BJ (cell line): ENCODE measurements at regions not wholly inside any gene's neighbourhood (a gene's known extent, or its start where the extent isn't known, plus 50 kb on each side); places are given as distances from the start of the nearest gene placed in this dataset.

Source experiments
- CTCF ChIA-PET: fragments of 350-600 bp; formaldehyde crosslinking; extraction: SDS; loops from one replicate; lab custom pipeline; 2021; ENCODE audit warnings: antibody characterized with exemption, inconsistent platforms; lab: Yijun Ruan, JAX
- POLR2A ChIA-PET: fragments of 300-600 bp; sonication (Branson Sonifier 250); formaldehyde crosslinking; extraction: SDS; loops from one replicate; lab custom pipeline; 2021; ENCODE audit warnings: antibody characterized with exemption; lab: Charles Lee
- DNase-seq: peaks from one replicate; pipeline ENCODE4 v3.0.0-alpha.2; 2011; ENCODE audit warnings: low read depth
- H3K27me3 ChIP-seq: 2 replicates; pipeline ENCODE4 v1.6.0; 2011; ENCODE audit warnings: low read length; ENCODE audit not compliant: control insufficient read depth, insufficient read depth
- H3K36me3 ChIP-seq: 2 replicates; pipeline ENCODE4 v1.5.1; 2011; ENCODE audit warnings: low read length; ENCODE audit not compliant: control insufficient read depth, insufficient read depth
- H3K4me3 ChIP-seq: 2 replicates; pipeline ENCODE4 v1.5.1; 2011; ENCODE audit warnings: low read depth, mild to moderate bottlenecking, control low read depth, low read length
- CTCF ChIP-seq: IDR thresholded peaks from 2 replicates; pipeline ENCODE4 v1.5.1; 2011; ENCODE audit warnings: low read depth, mild to moderate bottlenecking, control low read depth, inconsistent platforms, low read length, moderate library complexity; ENCODE audit not compliant: insufficient read depth

GRCh38 chr5:8491254-8491653 lies 622.3 kb downstream of the MTRR start:
- no peak for TF ChIP-seq CTCF
- Histone ChIP-seq H3K27me3 (no peaks in the 10 kb centered on the region), H3K36me3 (no peaks in the 10 kb centered on the region), H3K4me3 (no peak overlapping the region)
- CTCF ChIA-PET: no interaction called here
- DNase-seq: no peak
- POLR2A ChIA-PET: no interaction called here

- no peak for DNase-seq
- TF ChIP-seq CTCF: no peak
- CTCF ChIA-PET: no interaction called here
- H3K36me3 ChIP-seq: no peaks in the 10 kb centered on the region
- POLR2A ChIA-PET: no interaction called here
- no peaks in the 10 kb centered on the region for H3K27me3 ChIP-seq
- H3K4me3 ChIP-seq: no peak overlapping the region
These were observed 624.2 kb downstream of the MTRR start for GRCh38 chr5:8493176-8493575.

- DNase-seq: no peak
- ChIA-PET CTCF (no interaction called here), POLR2A (no interaction called here)
- H3K36me3 ChIP-seq: no peaks in the 10 kb centered on the region
- H3K27me3 ChIP-seq: no peaks in the 10 kb centered on the region
- no peak for TF ChIP-seq CTCF
- no peak overlapping the region for H3K4me3 ChIP-seq
These were observed 631.5 kb downstream of the MTRR start for GRCh38 chr5:8500426-8500825.

- H3K36me3 ChIP-seq: no peaks in the 10 kb centered on the region
- ChIA-PET POLR2A (no interaction called here), CTCF (no interaction called here)
- no peak for TF ChIP-seq CTCF
- H3K4me3 ChIP-seq: no peak overlapping the region
- DNase-seq: no peak
- no peaks in the 10 kb centered on the region for H3K27me3 ChIP-seq
These were observed 636.2 kb downstream of the MTRR start for GRCh38 chr5:8505196-8505595.

- no peaks in the 10 kb centered on the region for H3K27me3 ChIP-seq
- POLR2A ChIA-PET: no interaction called here
- no peak for DNase-seq
- TF ChIP-seq CTCF: no peak
- H3K4me3 ChIP-seq: no peak overlapping the region
- no peaks in the 10 kb centered on the region for H3K36me3 ChIP-seq
- CTCF ChIA-PET: no interaction called here
These were observed 639.3 kb downstream of the MTRR start for GRCh38 chr5:8508231-8508630.
